GM19328 (cell line): ENCODE measurements at regions not wholly inside any gene's neighbourhood (a gene's known extent, or its start where the extent isn't known, plus 50 kb on each side); places are given as distances from the start of the nearest gene placed in this dataset.
A peak's percentile ranks its signal among the peaks of the same experiment; 100 is the strongest.

Source experiments
- ATAC-seq: cut with Tn5 transposase; IDR thresholded peaks from one replicate; pipeline ENCODE4 v1.9.1; 2021; ENCODE audit warnings: mild to moderate bottlenecking, moderate library complexity; ENCODE audit not compliant: unreplicated experiment

GRCh38 chr4:131093303-131093702 lies 1997.4 kb downstream of the C4orf33 start:
- no peak for ATAC-seq

DNA sequence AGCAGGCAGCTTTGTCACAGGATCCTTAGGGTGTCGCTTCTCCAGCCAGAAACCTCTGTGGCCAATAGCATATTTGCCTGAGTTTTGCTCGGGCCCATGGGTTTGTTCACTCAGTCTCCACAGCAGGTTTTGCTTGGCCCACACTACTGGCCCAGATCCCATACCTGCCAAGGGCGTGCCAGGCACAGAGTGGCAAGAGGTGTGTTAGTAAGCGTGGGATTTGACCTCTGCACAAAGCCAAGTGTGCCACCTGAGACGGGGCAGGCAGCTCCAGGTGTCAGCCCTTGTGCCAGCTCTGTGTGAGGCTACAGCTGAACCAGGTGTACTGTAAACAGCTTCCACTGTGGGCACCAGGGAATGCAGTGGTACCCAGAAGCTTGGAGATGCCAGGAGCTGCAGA lies 2003.0 kb downstream of the C4orf33 start:
- ATAC-seq: no peak

- ATAC-seq: no peak
Measured at GRCh38 chr4:131113273-131113672, 2017.3 kb downstream of the C4orf33 start.

DNA sequence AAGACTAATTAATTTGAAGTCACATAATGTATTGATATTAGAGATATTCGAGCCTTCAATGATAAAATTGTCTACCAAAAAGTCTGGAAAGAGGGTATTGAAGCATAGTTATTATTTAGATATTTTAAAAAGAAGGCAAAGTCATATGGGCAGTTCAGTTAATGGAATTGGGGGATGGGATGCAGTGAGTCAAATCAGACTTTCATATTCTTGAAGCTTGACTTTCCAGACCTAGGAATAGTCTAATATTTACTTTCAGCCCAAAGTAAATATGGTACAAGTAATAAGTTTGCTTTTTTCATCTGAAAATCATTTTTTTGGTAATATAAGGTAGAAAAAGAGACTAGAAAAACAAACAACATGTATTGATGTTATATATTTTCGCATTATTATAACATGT lies 2017.8 kb downstream of the C4orf33 start:
- ATAC-seq: no peak

DNA sequence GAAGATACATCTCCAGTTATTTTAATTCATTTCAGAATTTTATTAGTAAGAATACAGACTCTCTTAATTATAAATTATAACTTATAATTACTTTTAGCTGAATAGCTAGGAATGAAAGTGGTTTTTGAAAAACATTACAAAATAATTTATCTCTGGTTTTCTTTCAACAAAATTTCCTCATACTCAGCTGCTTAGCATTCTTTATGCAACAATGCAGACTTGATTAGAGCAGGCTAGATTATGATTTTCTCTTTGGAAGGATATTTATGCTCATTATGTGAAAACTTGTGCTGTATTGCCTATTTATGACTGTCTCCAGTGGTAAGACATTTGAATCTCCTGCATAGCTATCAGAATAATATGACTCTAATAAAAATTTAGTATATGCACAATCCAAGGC lies 2023.7 kb downstream of the C4orf33 start:
- no peak for ATAC-seq

GRCh38 chr4:131137196-131137595 lies 2011.9 kb upstream of the PCDH10 start:
- ATAC-seq: no peak

DNA sequence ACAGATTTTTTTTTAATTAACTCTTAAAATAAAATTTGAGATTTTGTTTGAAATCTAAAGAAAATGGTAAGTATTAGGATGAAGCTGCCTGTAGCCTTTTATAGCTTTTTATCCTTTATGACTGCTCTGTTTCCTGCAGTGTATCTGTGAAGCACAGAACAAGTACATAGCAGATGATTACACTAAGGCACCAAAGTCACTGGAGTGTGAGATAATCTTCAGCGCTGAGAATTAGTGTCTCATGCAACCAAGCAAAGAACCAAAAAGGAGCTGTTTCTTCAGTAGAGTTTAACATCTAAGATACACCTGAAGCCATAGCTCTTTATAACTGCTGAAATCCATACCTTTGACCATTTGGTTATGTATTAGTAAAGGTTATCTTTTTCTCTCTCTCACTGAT lies 1989.8 kb upstream of the PCDH10 start:
- no peak for ATAC-seq

DNA sequence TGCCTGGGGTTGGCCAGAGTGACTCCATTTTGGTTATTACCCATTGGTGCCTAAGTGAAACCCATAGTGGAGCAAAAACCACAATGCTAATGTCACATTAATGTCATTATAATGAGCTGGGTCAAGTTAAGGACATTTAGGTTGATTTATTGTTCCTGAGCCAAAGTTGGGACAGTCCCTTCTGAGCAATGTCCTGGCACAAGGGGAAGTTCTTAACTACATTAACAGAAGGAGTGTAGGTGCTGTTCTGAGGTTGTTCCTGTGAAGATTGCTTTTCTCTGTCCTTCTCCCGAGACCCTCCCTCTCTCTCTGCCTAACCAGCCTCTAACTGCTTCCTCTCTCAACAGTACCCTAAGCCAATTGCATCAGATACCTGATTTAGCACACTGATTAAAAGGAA lies 1956.8 kb upstream of the PCDH10 start:
- ATAC-seq: no peak

GRCh38 chr4:131207589-131207988 lies 1941.5 kb upstream of the PCDH10 start:
- no peak for ATAC-seq

DNA sequence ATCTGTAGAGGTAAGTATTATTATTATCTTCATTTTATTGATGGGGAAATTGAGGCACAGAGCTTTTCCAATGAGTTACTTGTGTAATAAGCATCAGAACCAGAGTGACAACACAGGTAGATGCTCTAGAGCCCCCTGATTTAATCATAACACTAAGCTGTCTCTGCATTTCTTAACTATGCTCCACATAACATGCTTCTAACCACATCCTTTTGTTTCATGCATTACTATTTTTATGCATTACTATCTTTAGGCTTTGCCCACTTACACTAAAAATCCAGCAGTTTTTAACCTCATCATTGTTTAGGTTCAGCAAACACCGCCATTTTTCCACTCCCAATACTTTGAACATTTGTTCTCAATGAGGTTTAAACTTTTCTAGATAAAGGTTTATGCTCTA lies 1900.8 kb upstream of the PCDH10 start:
- ATAC-seq: no peak

DNA sequence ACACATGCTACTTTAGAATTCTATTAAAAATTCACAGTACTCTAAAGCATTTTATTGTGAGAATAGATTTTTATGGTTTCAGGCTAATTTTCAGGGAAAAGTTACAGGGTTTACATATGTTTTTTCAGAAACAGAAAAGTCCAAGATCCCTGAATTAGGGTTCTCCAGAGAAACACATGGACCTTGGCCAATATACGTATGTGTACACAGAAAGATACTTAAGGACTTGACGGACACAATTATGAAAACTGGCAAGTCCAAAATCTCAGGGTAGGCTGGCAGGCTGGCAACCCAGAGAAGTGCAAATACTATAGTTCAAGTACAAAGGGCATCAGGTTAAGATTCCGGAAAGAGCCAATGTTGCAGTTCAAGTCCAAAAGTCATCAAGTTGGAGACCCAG lies 1897.8 kb upstream of the PCDH10 start:
- no peak for ATAC-seq

DNA sequence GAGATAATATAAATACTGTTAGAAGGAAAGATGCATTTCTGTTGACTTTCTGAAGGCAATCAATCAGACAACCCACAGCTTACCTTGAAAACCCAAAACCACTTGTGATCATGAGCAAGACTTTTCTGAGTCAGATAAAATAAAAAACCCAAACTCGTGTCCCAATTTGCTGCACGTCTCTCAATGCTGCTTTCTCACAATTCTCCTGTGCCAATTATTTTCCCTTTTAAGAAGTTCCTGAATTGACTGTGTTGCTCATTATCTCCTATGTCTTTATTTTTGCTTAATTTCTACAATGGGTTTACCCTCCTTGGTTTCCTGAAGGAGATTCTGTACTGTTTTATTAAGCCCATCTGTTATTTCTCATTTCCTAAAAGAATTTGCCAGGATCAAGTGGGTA lies 1891.9 kb upstream of the PCDH10 start:
- no peak for ATAC-seq

- no peak for ATAC-seq
Measured at GRCh38 chr4:131258361-131258760, 1890.7 kb upstream of the PCDH10 start.

DNA sequence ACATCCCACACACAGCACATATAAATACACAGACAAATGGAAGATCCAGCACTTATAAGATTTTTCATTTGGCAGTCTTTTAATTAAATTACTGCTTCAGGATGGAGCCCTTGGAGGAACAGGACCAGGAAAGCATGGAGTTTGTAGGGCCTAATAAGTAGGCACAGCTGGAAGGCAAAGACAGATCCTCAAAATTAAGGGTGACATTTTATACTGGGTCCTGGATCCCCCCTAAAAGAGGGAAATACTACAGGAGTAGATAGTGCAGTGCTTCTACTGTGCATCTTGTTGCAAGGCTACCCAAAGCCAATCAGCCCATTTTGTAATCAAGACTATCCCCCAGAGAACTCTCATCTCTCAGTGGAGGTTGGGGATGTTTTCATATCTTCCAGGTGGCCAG lies 1860.7 kb upstream of the PCDH10 start:
- no peak for ATAC-seq

DNA sequence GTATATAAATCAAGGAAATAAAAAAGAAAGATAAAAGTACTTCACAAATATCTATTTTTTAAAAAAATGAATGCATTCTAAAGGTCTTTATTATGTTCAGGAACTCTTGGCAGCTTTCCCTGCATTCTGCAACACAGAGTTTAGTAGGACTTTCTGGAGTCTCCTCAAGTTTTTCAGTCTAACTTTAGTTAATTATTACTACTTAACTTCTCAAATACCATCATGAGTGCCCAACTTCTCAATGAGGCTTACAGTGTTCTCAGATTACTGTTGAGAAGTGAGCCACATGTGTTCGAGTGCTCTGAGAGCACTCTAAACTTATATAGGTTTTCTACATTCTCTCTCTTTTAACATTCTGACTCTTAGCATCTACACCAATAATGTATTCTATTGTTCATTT lies 1852.9 kb upstream of the PCDH10 start:
- ATAC-seq: no peak

DNA sequence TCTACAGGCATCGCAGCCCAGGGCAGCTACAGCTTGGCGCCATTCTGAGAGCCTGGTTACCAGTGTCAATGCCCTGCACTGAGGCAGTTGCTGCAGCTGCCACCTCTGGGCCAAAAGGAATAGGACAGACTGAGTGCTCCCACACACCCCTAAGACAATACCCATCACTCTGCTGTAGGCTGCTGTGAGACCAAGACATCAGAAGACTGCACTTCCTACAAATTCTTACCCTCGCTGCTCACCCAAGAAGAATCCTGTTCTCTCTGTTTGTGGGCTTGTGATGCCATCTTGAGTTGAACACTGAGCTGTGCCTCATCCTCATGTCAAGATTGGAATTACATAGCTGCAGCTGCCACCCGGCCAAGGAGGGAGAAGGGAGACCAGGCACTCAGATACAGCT lies 1847.0 kb upstream of the PCDH10 start:
- ATAC-seq: no peak

DNA sequence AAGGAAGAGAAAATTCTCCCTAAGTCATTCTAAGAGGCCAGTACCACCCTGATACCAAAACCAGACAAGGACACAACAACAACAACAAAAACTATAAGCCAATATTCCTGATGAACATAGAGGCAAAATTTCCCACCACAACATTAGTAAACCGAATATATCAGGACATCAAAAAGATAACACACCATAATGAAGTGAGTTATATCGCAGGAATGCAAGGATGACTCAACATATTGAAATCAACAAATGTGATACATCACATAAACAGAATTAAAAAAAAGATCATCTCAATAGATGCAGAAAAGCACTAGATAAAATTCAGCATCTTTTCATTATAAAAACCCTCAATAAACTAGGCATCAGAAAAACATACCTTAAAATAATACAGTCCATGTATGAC lies 1844.4 kb upstream of the PCDH10 start:
- ATAC-seq: no peak

DNA sequence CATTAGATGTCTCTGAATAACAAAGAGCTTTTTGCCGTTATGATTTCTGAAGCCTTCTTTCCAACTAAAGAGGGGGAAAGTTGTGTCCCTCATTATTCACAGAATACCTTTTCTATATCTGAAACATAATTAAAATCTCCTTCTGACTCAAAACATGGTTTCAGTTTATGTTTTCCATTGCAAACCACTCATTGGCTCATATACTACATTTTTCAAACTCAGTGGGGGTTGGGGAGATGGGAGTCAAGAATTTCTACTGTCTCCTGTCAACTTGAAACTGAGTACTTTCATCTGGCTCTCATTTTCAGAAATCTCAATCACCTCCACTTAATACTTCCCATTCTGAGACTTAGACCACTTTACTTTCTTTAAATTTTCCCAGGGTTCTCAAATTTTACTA lies 1839.5 kb upstream of the PCDH10 start:
- ATAC-seq: no peak

DNA sequence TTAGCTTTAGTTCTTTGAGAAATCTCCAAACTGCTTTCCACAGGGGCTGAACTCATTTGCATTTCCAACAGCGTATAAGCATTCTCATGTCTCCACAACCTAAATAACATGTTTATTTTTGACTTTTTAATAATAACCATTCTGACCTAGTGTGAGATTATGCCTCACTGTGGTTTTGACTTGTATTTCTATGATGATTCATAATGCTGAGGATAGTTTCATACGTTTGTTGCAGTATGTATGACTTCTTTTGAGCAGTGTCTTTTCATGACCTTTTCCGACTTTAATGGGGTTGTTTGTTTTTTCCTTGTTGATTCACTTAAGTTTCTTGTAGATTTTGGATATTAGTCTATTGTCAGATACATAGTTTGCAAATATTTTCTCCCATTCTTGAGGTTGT lies 1833.0 kb upstream of the PCDH10 start:
- ATAC-seq: no peak

- ATAC-seq: no peak
Measured at GRCh38 chr4:131337936-131338335, 1811.2 kb upstream of the PCDH10 start.

- ATAC-seq: no peak
Measured at GRCh38 chr4:131339137-131339536, 1810.0 kb upstream of the PCDH10 start.

GRCh38 chr4:131344761-131345160 lies 1804.3 kb upstream of the PCDH10 start:
- ATAC-seq: no peak

DNA sequence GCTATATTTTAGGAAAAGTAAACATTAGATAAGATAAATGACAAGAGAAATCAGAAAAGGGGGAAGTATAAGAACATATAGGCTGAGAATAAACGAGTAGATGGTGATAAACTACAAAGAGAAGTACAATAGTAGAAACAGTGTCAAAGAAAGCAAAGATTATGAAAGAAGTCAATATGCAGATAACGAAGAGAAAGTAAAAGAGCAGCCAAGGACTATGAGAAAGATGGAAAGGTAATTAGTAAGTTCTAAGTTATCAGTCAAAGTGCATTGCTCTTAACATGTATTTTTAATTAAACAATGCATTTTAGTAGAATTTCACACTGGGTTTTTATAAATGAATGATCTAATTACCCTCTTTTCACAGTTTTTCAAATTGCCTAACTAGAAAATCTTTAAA lies 1801.3 kb upstream of the PCDH10 start:
- no peak for ATAC-seq

DNA sequence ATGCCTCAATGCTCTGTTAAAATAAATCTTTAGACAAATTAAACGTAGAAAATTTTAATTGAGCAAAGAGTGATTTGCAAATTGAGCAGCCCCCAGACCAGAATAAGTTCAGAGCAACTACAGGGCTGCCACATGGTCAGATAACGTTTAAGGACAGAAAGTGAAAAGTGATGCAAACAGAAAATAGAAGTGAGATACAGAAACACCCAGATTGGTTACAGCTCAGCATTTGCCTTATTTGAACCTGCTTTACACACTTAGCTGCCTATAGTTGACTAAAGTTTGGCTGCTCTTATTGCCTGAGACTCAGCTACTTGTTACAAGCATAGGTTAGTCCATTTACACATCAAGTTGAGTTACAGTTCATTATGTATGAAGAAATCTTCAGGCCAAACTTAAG lies 1800.8 kb upstream of the PCDH10 start:
- peak; percentile 75 for ATAC-seq
